Caco-2 (cell line): ENCODE measurements at regions not wholly inside any gene's neighbourhood (a gene's known extent, or its start where the extent isn't known, plus 50 kb on each side); places are given as distances from the start of the nearest gene placed in this dataset.
"Not testable (repeated sequence)": the region's sequence is repeated elsewhere in the genome, so short reads cannot be mapped to it uniquely, and the experiment has no call there.

Source experiments
- BruUV-seq: library from RNA; stranded (reverse); fragments of 400-500 nt; replicated peaks from 2 replicates; lab custom pipeline; 2021; lab: Mats Ljungman, UMichigan
- CTCF ChIA-PET: fragments of 300-600 bp; sonication (Branson Sonifier 250); formaldehyde crosslinking; loops from one replicate; lab custom pipeline; 2022; ENCODE audit warnings: antibody characterized with exemption; lab: Charles Lee
- POLR2A ChIA-PET: fragments of 300-600 bp; sonication (Branson Sonifier 250); formaldehyde crosslinking; loops from one replicate; lab custom pipeline; 2022; ENCODE audit warnings: antibody characterized with exemption; lab: Charles Lee
- DNase-seq, 2 experiments: peaks; one replicate each; pipeline versions ENCODE4 v3.0.0 to v3.0.0-alpha.2; 2020 to 2022
- H3K27me3 ChIP-seq: replicated peaks from 2 replicates; pipeline ENCODE4 v1.6.0; 2011; ENCODE audit warnings: low read length; ENCODE audit not compliant: control insufficient read depth, insufficient read depth
- H3K36me3 ChIP-seq: 2 replicates; pipeline ENCODE4 v1.5.1; 2011; ENCODE audit warnings: low read length; ENCODE audit not compliant: control insufficient read depth, insufficient read depth
- H3K4me1 ChIP-seq: fragments of 250-450 bp; sonication (Bioruptor Pico); 2 replicates; pipeline ENCODE4 v1.5.1; 2020; ENCODE audit warnings: mild to moderate bottlenecking
- H3K4me3 ChIP-seq: 2 replicates; pipeline ENCODE4 v1.5.1; 2011; ENCODE audit warnings: low read depth, mild to moderate bottlenecking, control low read depth, low read length
- H3K9me3 ChIP-seq: fragments of 250-450 bp; sonication (Bioruptor Pico); 2 replicates; pipeline ENCODE4 v1.5.1; 2020; ENCODE audit warnings: mild to moderate bottlenecking, moderate library complexity
- H3K27ac Mint-ChIP-seq: one replicate; pipeline ENCODE4 v1.8.0; 2022; ENCODE audit warnings: mixed read lengths; ENCODE audit not compliant: unreplicated experiment
- H3K27me3 Mint-ChIP-seq: one replicate; pipeline ENCODE4 v1.8.0; 2022; ENCODE audit warnings: mixed read lengths; ENCODE audit not compliant: insufficient read depth, unreplicated experiment
- H3K36me3 Mint-ChIP-seq: one replicate; pipeline ENCODE4 v1.8.0; 2022; ENCODE audit warnings: mild to moderate bottlenecking, mixed read lengths; ENCODE audit not compliant: insufficient read depth, unreplicated experiment
- H3K4me1 Mint-ChIP-seq: one replicate; pipeline ENCODE4 v1.8.0; 2022; ENCODE audit warnings: low read depth, mixed read lengths; ENCODE audit not compliant: unreplicated experiment
- H3K4me3 Mint-ChIP-seq: one replicate; pipeline ENCODE4 v1.8.0; 2022; ENCODE audit warnings: mild to moderate bottlenecking, moderate library complexity, mixed read lengths; ENCODE audit not compliant: unreplicated experiment
- H3K9me3 Mint-ChIP-seq: one replicate; pipeline ENCODE4 v1.8.0; 2022; ENCODE audit warnings: mixed read lengths; ENCODE audit not compliant: unreplicated experiment
- intact Hi-C: fragments of 100-400 bp; cut with micrococcal nuclease; formaldehyde crosslinking; loops from one replicate; pipeline ENCODE4 v1.10.0; 2022; ENCODE audit not compliant: unreplicated experiment
- TF ChIP-seq, protein P1 (sequence below), 2 experiments: fragments of 200-600 bp in 1 of 2; IDR thresholded peaks; 1 replicate in 1 of 2; 2 replicates in 1 of 2; pipeline versions ENCODE4 v1.5.1 to v1.8.0; 2011 to 2022; ENCODE audit warnings: antibody characterized with exemption in 1 of 2, control low read depth in 1 of 2, inconsistent platforms in 1 of 2, low read depth in 1 of 2, low read length in 1 of 2, mild to moderate bottlenecking in 1 of 2, moderate library complexity in 1 of 2; ENCODE audit not compliant: insufficient read depth in 1 of 2, severe bottlenecking in 1 of 2, unreplicated experiment in 1 of 2

DNA sequence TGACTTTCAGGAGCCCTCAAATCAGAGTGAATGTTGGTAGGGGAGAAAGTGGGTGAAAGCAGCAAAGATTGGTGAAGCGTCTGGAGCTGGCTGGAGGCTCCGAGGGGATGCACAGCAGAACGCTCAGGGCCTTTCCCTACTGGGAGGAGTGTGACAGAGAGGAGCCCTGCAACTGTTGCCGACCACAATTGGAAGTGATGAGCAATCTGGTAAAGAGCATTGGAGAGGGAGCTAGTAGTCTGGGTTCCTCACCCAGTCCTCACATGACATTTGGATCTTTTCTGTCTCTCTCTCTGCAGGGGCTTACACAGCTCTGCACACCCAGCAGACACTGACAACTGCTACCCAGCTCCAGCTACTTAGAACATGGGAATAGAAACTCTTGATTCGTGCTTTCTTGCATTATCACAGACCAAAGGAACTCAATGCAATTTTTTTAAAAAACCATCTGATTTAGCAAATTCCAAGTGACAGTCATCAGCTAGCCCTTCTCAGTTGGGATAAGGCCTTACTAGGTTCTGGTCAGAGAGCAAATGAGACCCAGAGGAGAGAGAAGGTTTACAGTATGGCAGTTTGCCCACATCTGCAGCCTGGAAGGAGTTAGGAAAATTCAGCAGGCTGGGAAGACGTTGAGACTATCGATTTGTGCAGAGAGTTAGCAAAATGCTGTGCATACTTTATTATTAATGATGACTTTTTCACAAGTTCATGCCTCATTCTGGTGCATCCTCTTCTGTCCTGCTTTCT lies 278.0 kb upstream of the PLET1 start:
- TF ChIP-seq, protein P1, sequence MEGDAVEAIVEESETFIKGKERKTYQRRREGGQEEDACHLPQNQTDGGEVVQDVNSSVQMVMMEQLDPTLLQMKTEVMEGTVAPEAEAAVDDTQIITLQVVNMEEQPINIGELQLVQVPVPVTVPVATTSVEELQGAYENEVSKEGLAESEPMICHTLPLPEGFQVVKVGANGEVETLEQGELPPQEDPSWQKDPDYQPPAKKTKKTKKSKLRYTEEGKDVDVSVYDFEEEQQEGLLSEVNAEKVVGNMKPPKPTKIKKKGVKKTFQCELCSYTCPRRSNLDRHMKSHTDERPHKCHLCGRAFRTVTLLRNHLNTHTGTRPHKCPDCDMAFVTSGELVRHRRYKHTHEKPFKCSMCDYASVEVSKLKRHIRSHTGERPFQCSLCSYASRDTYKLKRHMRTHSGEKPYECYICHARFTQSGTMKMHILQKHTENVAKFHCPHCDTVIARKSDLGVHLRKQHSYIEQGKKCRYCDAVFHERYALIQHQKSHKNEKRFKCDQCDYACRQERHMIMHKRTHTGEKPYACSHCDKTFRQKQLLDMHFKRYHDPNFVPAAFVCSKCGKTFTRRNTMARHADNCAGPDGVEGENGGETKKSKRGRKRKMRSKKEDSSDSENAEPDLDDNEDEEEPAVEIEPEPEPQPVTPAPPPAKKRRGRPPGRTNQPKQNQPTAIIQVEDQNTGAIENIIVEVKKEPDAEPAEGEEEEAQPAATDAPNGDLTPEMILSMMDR (IDR thresholded peaks at IDR 0.05; ENCODE audit: insufficient read depth in 1 of 2, low read depth in 1 of 2, low read length in 1 of 2, severe bottlenecking in 1 of 2, unreplicated experiment in 1 of 2), result no peak

DNA sequence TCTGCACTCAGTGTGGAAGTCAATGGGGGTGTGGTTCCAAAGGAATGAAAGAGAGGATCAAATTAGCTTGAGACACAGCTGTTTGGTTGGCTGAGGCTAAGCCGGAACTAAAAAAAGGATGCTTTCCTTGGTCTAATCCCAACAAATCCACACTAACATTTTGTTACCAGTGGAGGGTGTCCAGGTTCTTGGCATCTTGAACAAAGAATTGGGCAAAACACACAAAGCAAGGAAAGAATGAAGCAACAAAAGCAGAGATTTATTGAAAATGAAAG lies 278.6 kb upstream of the PLET1 start:
- H3K9me3 ChIP-seq, CTCF ChIA-PET, DNase-seq, H3K9me3 Mint-ChIP-seq, POLR2A ChIA-PET, H3K36me3 ChIP-seq, H3K36me3 Mint-ChIP-seq, H3K27ac Mint-ChIP-seq, H3K4me3 Mint-ChIP-seq, H3K4me1 ChIP-seq, H3K4me3 ChIP-seq, intact Hi-C loops, H3K4me1 Mint-ChIP-seq, H3K27me3 ChIP-seq, BruUV-seq: not testable (repeated sequence)
- H3K27me3 Mint-ChIP-seq, result peaks cover 14% of the 10 kb centered on the region

More for the DNA sequence above, 278.0 kb upstream of the PLET1 start:
- Histone ChIP-seq H3K4me3 (no peak overlapping the region), H3K36me3 (no peaks in the 10 kb centered on the region), H3K4me1 (peaks cover 8% of the 10 kb centered on the region), H3K27me3 (no peaks in the 10 kb centered on the region), H3K9me3 (no peaks in the 10 kb centered on the region)
- DNase-seq, result no peak
- intact Hi-C loops, result no loop called here
- Mint-ChIP-seq H3K27me3 (peaks cover 14% of the 10 kb centered on the region), H3K4me3 (no peak overlapping the region), H3K36me3 (no peaks in the 10 kb centered on the region), H3K27ac (no peak overlapping the region), H3K9me3 (no peaks in the 10 kb centered on the region), H3K4me1 (no peaks in the 10 kb centered on the region)
- ChIA-PET CTCF (interaction anchor here (2.4 kb wide), 1 partner anchor 17 kb away, joined by 8 read pairs; no protein-coding TSS in a partner anchor), POLR2A (no interaction called here)
- no TSS peak for BruUV-seq

DNA sequence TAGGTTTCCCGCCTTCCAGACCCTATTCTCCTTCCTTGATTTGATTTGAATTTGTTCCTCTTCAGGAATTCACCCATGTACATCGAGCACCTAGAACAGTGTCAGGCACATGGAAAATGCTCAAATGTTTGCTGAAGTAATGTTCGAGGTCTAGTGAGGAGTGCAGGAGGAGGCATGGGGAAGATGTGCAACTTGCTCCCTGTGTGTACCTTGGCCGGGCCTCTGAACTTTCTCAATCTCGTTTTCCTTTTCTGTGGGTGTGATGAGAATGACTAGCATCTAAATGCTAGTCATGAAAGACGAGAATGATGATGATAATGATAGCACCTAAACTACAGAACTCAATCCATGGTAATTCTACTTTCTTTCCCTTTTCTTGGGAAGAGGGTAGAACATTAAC lies 279.1 kb upstream of the PLET1 start:
- no peaks in the 10 kb centered on the region for H3K36me3 Mint-ChIP-seq
- intact Hi-C loops, result no loop called here
- no peak overlapping the region for H3K27ac Mint-ChIP-seq
- H3K4me3 Mint-ChIP-seq, result no peak overlapping the region
- H3K4me1 Mint-ChIP-seq, result no peaks in the 10 kb centered on the region
- Histone ChIP-seq H3K27me3 (no peaks in the 10 kb centered on the region), H3K36me3 (no peaks in the 10 kb centered on the region), H3K9me3 (no peaks in the 10 kb centered on the region), H3K4me3 (no peak overlapping the region), H3K4me1 (no peaks in the 10 kb centered on the region)
- TF ChIP-seq, protein P1 (IDR thresholded peaks at IDR 0.05; ENCODE audit: insufficient read depth in 1 of 2, low read depth in 1 of 2, low read length in 1 of 2, severe bottlenecking in 1 of 2, unreplicated experiment in 1 of 2), result no peak
- H3K27me3 Mint-ChIP-seq, result peaks cover 17% of the 10 kb centered on the region
- ChIA-PET CTCF (no interaction called here), POLR2A (no interaction called here)
- H3K9me3 Mint-ChIP-seq, result no peaks in the 10 kb centered on the region
- no peak for DNase-seq
- no TSS peak for BruUV-seq
